Fibroblast of lung (primary cell): ENCODE measurements at regions not wholly inside any gene's neighbourhood (a gene's known extent, or its start where the extent isn't known, plus 50 kb on each side); places are given as distances from the start of the nearest gene placed in this dataset.

Experiments
- DNase-seq, 2 donors: peaks; one replicate each; pipeline versions ENCODE4 v3.0.0 to v3.0.0-alpha.2; 2010; ENCODE audit warnings: low read depth in 2 of 2
- H2AFZ ChIP-seq: 2 replicates; pipeline ENCODE4 v1.5.1; 2012; ENCODE audit warnings: low read length, control low read depth, inconsistent platforms
- H3K27ac ChIP-seq: 2 replicates; pipeline ENCODE4 v1.5.1; 2011; ENCODE audit warnings: low read length, control low read depth; ENCODE audit not compliant: insufficient read depth
- H3K27me3 ChIP-seq: 2 replicates; pipeline ENCODE4 v1.5.1; 2011; ENCODE audit warnings: mild to moderate bottlenecking, low read length; ENCODE audit not compliant: control insufficient read depth, insufficient read depth
- H3K36me3 ChIP-seq: 2 replicates; pipeline ENCODE4 v1.5.1; 2011; ENCODE audit warnings: low read length; ENCODE audit not compliant: control insufficient read depth, insufficient read depth
- H3K4me1 ChIP-seq: 2 replicates; pipeline ENCODE4 v1.5.1; 2011; ENCODE audit warnings: low read length; ENCODE audit not compliant: control insufficient read depth, insufficient read depth; ENCODE audit errors: extremely low read depth
- H3K4me2 ChIP-seq: 2 replicates; pipeline ENCODE4 v1.5.1; 2011; ENCODE audit warnings: low read length, control low read depth; ENCODE audit not compliant: insufficient read depth; ENCODE audit errors: extremely low read depth
- H3K4me3 ChIP-seq, 4 experiments: fragments of 200-600 bp in 1 of 4; sonication (generic) in 1 of 4; replicated peaks in 1 of 4; 2 replicates each; pipeline ENCODE4 v1.5.1; 2011 to 2016; ENCODE audit warnings: low read length in 4 of 4, low read depth in 3 of 4, mild to moderate bottlenecking in 3 of 4, control low read depth in 2 of 4, inconsistent platforms in 1 of 4, mixed read lengths in 1 of 4; ENCODE audit not compliant: insufficient read depth in 1 of 4; ENCODE audit errors: control extremely low read depth in 1 of 4
- H3K79me2 ChIP-seq: 2 replicates; pipeline ENCODE4 v1.5.1; 2012; ENCODE audit warnings: mild to moderate bottlenecking, low read length, inconsistent platforms; ENCODE audit not compliant: control insufficient read depth, insufficient read depth
- H3K9ac ChIP-seq: 2 replicates; pipeline ENCODE4 v1.5.1; 2011; ENCODE audit warnings: mild to moderate bottlenecking, low read length, control low read depth; ENCODE audit not compliant: insufficient read depth
- H3K9me3 ChIP-seq: 2 replicates; pipeline ENCODE4 v1.5.1; 2012; ENCODE audit warnings: low read depth, low read length; ENCODE audit not compliant: control insufficient read depth, insufficient read depth
- H4K20me1 ChIP-seq: 2 replicates; pipeline ENCODE4 v1.5.1; 2011; ENCODE audit warnings: low read length; ENCODE audit not compliant: control insufficient read depth, insufficient read depth; ENCODE audit errors: extremely low read depth
- EZH2 ChIP-seq: IDR thresholded peaks from 2 replicates; pipeline ENCODE4 v1.5.1; 2012; ENCODE audit warnings: low read length, control low read depth, mild to moderate bottlenecking; ENCODE audit errors: missing control alignments
- TF ChIP-seq, protein P1 (sequence below), 2 donors: IDR thresholded peaks in 1 of 2; conservative IDR thresholded peaks in 1 of 2; 1 replicate in 1 of 2; 2 replicates in 1 of 2; pipeline ENCODE4 v1.5.1; 2011 to 2012; ENCODE audit warnings: low read length in 2 of 2, control low read depth in 1 of 2, inconsistent platforms in 1 of 2, low read depth in 1 of 2, mild to moderate bottlenecking in 1 of 2

DNA sequence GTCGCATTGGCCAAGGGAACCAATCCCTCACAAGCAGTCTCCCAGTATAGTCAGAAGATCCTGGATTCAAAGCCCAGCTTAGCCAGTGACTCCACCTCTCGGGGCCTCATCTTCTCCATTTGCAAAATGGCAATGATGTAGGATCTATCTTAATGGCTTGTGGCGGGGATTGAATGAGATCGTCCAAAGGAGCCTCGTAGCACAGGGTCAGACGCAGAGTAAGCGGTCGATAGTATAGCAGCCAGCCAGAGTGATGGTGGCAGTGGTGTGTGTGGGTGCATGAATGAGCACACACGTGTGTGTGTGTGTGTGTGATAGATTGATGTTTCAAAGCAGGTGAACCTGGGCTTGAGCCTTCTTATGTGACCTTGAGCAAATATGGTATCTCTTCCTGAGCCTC, 79.8 kb upstream of the WNT4 start:
- Histone ChIP-seq H3K27me3 (no peaks in the 10 kb centered on the region), H3K9me3 (no peaks in the 10 kb centered on the region), H3K36me3 (no peaks in the 10 kb centered on the region), H4K20me1 (peaks cover 1% of the 10 kb centered on the region), H3K4me2 (no peak overlapping the region), H3K27ac (no peak overlapping the region), H3K4me1 (no peaks in the 10 kb centered on the region), H2AFZ (no peak overlapping the region), H3K4me3 (no peak overlapping the region), H3K79me2 (no peaks in the 10 kb centered on the region), H3K9ac (no peak overlapping the region)
- DNase-seq = no peak
- TF ChIP-seq, protein P1, sequence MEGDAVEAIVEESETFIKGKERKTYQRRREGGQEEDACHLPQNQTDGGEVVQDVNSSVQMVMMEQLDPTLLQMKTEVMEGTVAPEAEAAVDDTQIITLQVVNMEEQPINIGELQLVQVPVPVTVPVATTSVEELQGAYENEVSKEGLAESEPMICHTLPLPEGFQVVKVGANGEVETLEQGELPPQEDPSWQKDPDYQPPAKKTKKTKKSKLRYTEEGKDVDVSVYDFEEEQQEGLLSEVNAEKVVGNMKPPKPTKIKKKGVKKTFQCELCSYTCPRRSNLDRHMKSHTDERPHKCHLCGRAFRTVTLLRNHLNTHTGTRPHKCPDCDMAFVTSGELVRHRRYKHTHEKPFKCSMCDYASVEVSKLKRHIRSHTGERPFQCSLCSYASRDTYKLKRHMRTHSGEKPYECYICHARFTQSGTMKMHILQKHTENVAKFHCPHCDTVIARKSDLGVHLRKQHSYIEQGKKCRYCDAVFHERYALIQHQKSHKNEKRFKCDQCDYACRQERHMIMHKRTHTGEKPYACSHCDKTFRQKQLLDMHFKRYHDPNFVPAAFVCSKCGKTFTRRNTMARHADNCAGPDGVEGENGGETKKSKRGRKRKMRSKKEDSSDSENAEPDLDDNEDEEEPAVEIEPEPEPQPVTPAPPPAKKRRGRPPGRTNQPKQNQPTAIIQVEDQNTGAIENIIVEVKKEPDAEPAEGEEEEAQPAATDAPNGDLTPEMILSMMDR (conservative IDR thresholded peaks at IDR 0.05 in 1 of 2, IDR thresholded peaks at IDR 0.05 in 1 of 2; ENCODE audit: low read depth in 1 of 2, low read length in 2 of 2) = no peak
- TF ChIP-seq EZH2 = no peak

DNA sequence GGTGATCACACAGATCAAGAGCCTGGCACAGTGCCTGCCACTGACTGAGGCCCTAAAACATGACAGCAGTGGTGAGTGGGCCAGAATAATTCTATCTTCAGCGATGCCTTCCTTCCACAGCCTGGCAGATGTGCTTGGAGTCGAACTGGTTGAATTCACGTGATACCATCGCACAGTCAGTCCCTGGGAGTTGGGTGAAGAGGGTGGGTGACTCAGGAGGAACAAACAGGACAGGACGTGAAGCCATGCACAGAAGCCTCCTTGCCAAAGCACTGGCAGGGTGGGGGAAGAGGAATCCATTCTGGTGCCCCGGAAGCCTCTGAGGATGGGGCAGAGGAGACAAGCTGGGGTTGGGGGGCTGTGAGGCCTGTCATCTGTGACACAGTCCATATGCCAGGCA, 80.3 kb upstream of the WNT4 start:
- peaks cover 1% of the 10 kb centered on the region for H4K20me1 ChIP-seq
- no peak overlapping the region for H3K27ac ChIP-seq
- H3K27me3 ChIP-seq = no peaks in the 10 kb centered on the region
- no peaks in the 10 kb centered on the region for H3K36me3 ChIP-seq
- no peaks in the 10 kb centered on the region for H3K9me3 ChIP-seq
- H3K4me3 ChIP-seq = no peak overlapping the region
- no peak for DNase-seq
- H3K4me1 ChIP-seq = no peaks in the 10 kb centered on the region
- TF ChIP-seq, protein P1 (conservative IDR thresholded peaks at IDR 0.05 in 1 of 2, IDR thresholded peaks at IDR 0.05 in 1 of 2; ENCODE audit: low read depth in 1 of 2, low read length in 2 of 2) = no peak
- no peak for TF ChIP-seq EZH2
- no peaks in the 10 kb centered on the region for H3K79me2 ChIP-seq
- H2AFZ ChIP-seq = no peak overlapping the region
- H3K9ac ChIP-seq = no peak overlapping the region
- no peak overlapping the region for H3K4me2 ChIP-seq

DNA sequence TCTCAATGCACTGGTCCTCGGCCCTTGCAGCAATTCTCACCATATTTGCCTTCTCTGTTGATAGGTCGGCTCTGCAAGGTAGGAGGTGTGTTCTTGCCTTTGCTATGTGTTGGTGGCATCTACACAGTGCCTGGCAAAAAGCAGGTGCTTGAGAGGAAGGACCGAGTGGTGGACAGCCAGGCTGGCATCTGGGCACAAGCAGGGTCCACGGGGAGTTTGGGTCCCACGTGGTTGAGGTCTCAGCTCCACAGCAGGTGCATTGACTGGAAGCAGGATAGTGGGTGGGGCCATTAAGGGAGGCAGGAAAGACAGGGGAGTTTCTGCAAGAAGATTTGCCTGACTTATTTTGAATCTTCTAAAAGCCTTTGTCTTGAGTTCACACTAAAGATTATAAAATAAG, 81.2 kb upstream of the WNT4 start:
- Histone ChIP-seq H3K9me3 (no peaks in the 10 kb centered on the region), H3K4me2 (no peak overlapping the region), H3K9ac (no peak overlapping the region), H3K79me2 (no peaks in the 10 kb centered on the region), H2AFZ (no peak overlapping the region), H3K4me1 (no peaks in the 10 kb centered on the region), H3K27ac (no peak overlapping the region), H3K4me3 (no peak overlapping the region), H3K36me3 (no peaks in the 10 kb centered on the region), H4K20me1 (peaks cover 1% of the 10 kb centered on the region), H3K27me3 (no peaks in the 10 kb centered on the region)
- DNase-seq = no peak
- TF ChIP-seq EZH2 = no peak
- TF ChIP-seq, protein P1 (conservative IDR thresholded peaks at IDR 0.05 in 1 of 2, IDR thresholded peaks at IDR 0.05 in 1 of 2; ENCODE audit: low read depth in 1 of 2, low read length in 2 of 2) = no peak
